ENCODE measurements at regions not wholly inside any gene's neighbourhood (a gene's known extent, or its start where the extent isn't known, plus 50 kb on each side); places are given as distances from the start of the nearest gene placed in this dataset.
"Not testable (repeated sequence)": the region's sequence is repeated elsewhere in the genome, so short reads cannot be mapped to it uniquely, and the experiment has no call there.

DNA sequence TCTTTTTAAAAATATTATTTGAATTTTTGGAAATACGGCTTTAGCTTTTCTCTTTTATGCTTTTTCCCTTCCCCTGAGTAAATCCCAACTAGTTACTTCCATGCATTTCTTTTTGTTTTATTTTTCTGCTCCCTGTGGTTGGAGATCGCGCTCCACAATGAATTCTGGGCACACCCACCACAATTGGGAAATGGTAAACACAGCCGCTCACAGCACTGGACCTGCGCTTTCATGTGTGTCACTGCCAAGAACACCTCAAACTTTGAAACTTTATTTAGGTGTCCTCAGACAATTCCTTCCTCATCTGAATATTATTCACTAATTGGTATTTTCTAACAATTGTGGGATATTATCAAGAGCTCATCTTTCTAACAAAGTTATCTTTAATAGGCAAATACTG is 82.8 kb upstream of the TMEM18 start:
- no peak for DNase-seq (ENCODE audit: low read depth)

- no peak for DNase-seq (ENCODE audit: low read depth)
These were observed 81.0 kb upstream of the TMEM18 start for GRCh38 chr2:758073-758820.

DNA sequence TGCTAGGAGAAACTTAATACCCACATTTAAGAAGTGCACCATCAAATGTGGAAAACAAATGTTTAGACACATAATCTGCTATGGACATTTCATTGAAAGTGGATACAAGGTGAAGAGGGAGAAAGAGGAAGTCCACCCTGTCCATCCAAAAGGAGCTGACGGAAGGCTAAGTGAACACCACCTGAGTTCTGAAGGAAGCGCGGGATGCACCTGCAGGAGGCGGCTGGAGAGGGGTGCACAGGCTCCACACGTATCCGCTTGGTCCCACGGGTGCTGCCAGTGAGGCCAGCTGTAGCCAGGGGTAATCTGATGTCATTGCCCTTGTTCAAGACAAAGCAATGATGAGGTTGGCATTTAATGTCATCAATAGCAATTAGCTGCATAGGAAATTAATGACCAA is 75.9 kb upstream of the TMEM18 start:
- no peak for DNase-seq (ENCODE audit: low read depth)

- no peak for DNase-seq (ENCODE audit: low read depth)
These were observed 74.3 kb upstream of the TMEM18 start for GRCh38 chr2:751474-751873.

- no peak for DNase-seq (ENCODE audit: low read depth)
These were observed 73.4 kb upstream of the TMEM18 start for GRCh38 chr2:750628-751027.

DNA sequence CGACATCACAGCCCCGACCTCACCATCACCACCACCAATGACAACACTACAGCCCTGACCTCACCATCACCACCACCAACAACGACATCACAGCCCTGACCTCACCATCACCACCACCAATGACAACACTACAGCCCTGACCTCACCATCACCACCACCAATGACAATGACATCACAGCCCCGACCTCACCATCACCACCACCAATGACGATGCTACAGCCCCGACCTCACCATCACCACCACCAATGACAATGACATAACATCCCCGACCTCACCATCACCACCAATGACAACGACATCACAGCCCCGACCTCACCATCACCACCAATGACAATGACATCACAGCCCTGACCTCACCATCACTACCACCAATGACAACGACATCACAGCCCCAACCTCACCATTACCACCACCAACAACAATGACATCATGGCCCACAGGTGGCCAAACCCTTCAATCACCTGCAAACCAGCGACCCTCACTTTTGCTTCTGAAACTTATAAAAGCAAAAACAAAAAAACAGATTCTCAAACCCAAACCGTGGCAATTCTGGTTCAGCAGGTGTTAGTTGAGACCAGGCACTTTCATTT is 70.7 kb upstream of the TMEM18 start:
- no peak for DNase-seq (ENCODE audit: low read depth)

GRCh38 chr2:746697-747096 is 69.5 kb upstream of the TMEM18 start:
- no peak for DNase-seq (ENCODE audit: low read depth)

DNA sequence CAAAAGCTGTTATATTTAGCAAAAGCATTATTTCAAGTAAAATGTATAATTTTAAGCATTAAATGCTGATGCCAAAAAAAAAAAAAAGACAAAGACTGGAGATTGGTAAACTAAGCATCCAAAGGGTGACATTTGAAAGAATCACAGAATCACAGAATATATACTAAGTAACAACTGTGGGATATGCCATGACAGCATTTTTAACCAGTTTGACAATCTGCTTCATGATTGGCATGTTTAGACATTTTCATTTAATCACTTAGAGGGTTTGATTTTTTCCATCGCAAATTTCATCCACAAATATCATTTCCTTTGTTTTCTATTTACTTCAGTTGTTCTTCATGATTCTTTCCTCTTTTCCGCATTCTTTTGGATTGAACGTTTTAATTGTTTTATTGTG is 66.9 kb upstream of the TMEM18 start:
- DNase-seq (ENCODE audit: low read depth), result no peak

GRCh38 chr2:742221-742620 is 65.0 kb upstream of the TMEM18 start:
- DNase-seq (ENCODE audit: low read depth), result no peak

GRCh38 chr2:741195-741496 is 63.9 kb upstream of the TMEM18 start:
- no peak for DNase-seq (ENCODE audit: low read depth)

DNA sequence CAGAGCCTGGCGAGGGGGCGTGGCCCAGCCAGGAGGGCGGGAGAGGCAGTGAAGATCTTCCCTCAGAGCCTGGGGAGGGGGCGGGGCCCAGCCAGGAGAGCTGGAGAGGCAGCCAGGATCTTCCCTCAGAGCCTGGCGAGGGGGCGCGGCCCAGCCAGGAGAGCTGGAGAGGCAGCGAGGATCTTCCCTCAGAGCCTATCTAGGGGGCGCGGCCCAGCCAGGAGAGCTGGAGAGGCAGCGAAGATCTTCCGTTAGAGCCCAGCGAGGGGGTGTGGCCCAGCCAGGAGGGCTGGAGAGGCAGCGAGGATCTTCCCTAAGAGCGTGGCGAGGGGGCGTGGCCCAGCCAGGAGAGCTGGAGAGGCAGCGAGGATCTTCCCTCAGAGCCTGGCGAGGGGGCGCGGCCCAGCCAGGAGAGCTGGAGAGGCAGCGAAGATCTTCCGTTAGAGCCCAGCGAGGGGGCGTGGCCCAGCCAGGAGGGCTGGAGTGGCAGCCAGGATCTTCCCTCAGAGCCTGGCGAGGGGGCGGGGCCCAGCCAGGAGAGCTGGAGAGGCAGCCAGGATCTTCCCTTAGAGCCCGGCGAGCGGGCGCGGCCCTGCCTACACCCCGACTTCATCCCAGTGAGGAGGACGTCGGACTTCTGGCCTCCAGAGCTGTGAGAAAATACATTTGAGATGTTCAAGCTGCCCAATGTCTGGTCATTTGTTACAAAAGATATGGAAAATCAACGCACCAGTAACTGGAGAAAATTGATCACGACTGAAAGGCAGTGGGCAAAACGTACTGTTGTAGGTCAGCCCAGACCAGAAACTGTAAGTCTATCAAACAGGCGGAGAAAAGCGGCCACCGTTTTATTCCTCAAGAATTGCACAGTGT is 63.4 kb upstream of the TMEM18 start:
- peak; percentile 34 for DNase-seq (ENCODE audit: low read depth)

DNA sequence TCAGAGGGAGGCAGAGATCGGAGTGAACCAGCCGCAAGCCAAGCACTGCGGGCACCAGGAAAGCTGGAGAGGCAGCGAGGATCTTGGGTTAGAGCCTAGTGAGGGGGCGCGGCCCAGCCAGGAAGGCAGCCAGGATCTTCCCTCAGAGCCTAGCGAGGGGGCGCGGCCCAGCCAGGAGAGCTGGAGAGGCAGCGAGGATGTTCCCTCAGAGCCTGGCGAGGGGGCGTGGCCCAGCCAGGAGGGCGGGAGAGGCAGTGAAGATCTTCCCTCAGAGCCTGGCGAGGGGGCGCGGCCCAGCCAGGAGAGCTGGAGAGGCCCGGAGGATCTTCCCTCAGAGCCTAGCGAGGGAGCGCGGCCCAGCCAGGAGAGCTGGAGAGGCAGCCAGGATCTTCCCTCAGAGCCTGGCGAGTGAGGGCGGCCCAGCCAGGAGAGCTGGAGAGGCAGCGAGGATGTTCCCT is 62.7 kb upstream of the TMEM18 start:
- DNase-seq (ENCODE audit: low read depth), result not testable (repeated sequence)

DNA sequence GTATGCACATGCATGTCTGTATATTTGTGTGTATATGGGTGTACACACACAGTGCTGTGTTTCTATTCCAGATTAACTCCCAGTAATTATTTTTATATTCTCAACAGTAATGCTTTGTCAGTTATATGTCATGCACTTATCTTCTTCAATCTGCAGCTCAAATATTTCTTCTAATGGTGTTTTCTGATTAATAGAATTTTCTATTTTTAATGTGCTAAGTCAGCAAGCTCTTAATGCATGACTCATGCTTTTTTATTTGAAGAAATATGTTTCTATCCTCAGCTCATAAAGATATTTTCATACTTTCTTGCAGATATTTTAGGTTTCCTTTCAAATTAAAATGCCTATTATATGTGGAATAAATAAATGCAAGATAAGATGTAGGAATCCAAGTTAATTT is 59.7 kb upstream of the TMEM18 start:
- no peak for DNase-seq (ENCODE audit: low read depth)

- DNase-seq (ENCODE audit: low read depth), result no peak
These were observed 58.5 kb upstream of the TMEM18 start for GRCh38 chr2:735670-736218.

DNA sequence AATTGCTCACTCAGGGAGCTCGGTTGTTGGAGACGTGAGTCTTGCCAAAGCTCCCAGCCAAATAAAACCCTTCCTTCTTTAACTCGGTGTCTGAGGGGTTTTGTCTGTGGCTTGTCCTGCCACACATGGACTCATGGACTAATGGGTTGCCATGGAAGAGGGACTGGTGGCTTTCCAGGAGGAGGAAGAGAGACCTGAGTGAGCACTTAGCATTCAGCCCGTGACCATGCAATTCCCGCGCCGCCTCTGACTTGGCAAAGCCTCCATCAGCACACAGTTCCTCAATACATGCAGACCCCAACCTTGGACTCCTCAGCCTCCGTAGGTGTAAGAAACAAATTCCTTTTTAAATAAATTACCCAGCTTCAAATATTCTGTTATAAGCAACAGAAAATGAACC is 57.3 kb upstream of the TMEM18 start:
- no peak for DNase-seq (ENCODE audit: low read depth)

GRCh38 chr2:733495-733894 is 56.3 kb upstream of the TMEM18 start:
- no peak for DNase-seq (ENCODE audit: low read depth)

DNA sequence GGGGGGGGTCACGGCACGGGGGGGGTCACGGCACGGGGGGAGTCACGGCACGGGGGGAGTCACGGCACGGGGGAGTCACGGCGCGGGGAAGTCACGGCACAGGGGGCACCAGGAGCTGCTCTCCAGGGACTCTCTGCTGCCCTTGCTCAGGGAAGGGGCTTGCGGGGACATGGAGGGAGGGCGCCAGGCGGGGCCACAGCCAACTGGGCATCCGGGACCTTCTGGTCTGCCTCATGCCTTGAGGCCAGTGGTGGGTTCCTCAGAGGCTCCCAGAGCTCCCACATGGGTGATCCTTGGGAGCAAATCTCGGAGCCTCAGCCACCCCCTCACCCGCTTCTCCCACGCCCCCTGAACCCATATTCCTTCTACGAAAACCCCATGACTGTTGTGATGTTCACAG is 55.8 kb upstream of the TMEM18 start:
- no peak for DNase-seq (ENCODE audit: low read depth)

- no peak for DNase-seq (ENCODE audit: low read depth)
These were observed 54.5 kb upstream of the TMEM18 start for GRCh38 chr2:731711-732110.

DNA sequence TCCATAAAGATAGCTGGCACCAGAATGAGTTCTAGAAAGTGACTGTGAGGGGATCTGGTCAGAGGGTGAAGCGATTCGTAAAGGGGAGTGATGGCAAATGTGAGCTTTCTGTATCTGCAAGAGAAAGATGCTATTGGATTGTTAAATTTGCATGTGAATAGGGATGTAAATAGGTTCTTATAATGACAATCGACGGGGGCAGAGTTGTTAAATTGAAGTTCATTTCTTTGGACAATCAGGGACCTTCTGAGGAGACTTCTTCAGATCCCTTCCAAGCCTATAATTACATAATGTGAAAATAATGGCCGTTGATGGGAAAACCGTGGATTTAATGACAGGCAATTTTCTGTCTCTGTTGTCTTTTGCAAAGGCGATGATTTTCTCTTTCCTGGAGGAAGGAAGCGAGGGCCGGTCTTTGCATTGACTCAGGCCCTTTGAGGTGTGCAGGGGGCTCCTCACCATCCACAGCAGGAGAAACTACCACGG is 52.2 kb upstream of the TMEM18 start:
- no peak for DNase-seq (ENCODE audit: low read depth)

GRCh38 chr2:728165-728564 is 51.0 kb upstream of the TMEM18 start:
- DNase-seq (ENCODE audit: low read depth), result no peak

DNA sequence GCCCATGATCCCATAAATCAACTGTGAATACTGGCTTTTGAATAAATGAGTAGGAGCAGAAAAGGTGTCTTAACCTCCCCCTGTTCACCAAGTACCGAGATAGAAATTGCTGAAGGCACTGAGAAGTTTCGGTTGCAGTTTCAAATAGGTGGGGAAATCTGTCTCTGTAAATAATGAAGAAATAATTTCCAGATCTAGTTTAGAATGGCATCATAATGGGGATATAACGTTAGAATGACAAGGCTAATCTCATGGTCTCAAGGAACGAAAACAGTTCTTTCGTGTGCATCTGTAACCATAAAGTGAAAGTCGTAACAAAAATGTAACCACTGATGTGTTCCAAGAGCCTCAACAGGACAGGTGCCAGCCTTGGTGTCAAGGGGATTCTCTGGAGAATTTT is 49.9 kb upstream of the TMEM18 start:
- no peak for DNase-seq (ENCODE audit: low read depth)
